ENCODE measurements at regions not wholly inside any gene's neighbourhood (a gene's known extent, or its start where the extent isn't known, plus 50 kb on each side); places are given as distances from the start of the nearest gene placed in this dataset.

DNA sequence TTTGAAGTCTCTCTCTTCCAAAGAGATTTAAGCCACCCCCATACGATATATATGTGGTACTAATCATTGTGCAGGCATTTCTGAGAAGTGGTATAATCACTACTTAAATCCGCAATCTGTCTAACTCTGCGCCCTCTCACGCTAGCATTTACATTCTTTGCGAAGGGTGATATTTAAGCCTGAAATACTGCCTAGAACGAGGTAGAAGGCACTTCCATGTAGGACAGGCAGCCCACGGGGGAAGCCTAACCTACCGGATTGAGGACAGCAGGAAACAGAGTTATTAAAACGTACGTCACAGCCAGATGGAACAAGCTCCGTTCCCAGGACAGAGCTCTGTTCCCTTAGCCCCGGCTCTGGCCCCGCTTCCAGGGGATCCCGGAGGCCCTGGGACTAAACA is 59.3 kb upstream of the ECHDC3 start:
- TF ChIP-seq, protein P1, sequence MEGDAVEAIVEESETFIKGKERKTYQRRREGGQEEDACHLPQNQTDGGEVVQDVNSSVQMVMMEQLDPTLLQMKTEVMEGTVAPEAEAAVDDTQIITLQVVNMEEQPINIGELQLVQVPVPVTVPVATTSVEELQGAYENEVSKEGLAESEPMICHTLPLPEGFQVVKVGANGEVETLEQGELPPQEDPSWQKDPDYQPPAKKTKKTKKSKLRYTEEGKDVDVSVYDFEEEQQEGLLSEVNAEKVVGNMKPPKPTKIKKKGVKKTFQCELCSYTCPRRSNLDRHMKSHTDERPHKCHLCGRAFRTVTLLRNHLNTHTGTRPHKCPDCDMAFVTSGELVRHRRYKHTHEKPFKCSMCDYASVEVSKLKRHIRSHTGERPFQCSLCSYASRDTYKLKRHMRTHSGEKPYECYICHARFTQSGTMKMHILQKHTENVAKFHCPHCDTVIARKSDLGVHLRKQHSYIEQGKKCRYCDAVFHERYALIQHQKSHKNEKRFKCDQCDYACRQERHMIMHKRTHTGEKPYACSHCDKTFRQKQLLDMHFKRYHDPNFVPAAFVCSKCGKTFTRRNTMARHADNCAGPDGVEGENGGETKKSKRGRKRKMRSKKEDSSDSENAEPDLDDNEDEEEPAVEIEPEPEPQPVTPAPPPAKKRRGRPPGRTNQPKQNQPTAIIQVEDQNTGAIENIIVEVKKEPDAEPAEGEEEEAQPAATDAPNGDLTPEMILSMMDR (conservative IDR thresholded peaks at IDR 0.05) = no peak
- H3K27me3 Mint-ChIP-seq (ENCODE audit: insufficient read depth) = peaks cover 7% of the 10 kb centered on the region
- no peaks in the 10 kb centered on the region for H3K9me3 ChIP-seq (ENCODE audit: control insufficient read depth, low read length)
- H3K4me3 Mint-ChIP-seq = no peak overlapping the region
- no peaks in the 10 kb centered on the region for H3K36me3 ChIP-seq (ENCODE audit: control insufficient read depth, insufficient read depth, low read length)
- no peak overlapping the region for H3K4me3 ChIP-seq (ENCODE audit: low read length)
- DNase-seq = no peak
- H3K27ac ChIP-seq (ENCODE audit: low read depth, low read length) = no peak overlapping the region
- no peaks in the 10 kb centered on the region for H3K36me3 Mint-ChIP-seq (ENCODE audit: low read depth)
- 86 to 92% methylated on average over 12 to 14 of the region's 14 CpGs for WGBS, 2 experiments (ENCODE audit: insufficient coverage in 1 of 2, insufficient read length in 1 of 2)
- H3K9me3 Mint-ChIP-seq = no peaks in the 10 kb centered on the region
- peaks cover 8% of the 10 kb centered on the region for H3K4me1 Mint-ChIP-seq
- no peak overlapping the region for H3K9ac ChIP-seq (ENCODE audit: extremely low read depth, low read length, poor library complexity, severe bottlenecking)
- peaks cover 5% of the 10 kb centered on the region for H3K4me1 ChIP-seq (ENCODE audit: control insufficient read depth, insufficient read depth, low read length)
- no peak overlapping the region for H3K27ac Mint-ChIP-seq
- H3K27me3 ChIP-seq (ENCODE audit: control insufficient read depth, insufficient read depth, low read length, poor library complexity, severe bottlenecking) = peaks cover 5% of the 10 kb centered on the region

DNA sequence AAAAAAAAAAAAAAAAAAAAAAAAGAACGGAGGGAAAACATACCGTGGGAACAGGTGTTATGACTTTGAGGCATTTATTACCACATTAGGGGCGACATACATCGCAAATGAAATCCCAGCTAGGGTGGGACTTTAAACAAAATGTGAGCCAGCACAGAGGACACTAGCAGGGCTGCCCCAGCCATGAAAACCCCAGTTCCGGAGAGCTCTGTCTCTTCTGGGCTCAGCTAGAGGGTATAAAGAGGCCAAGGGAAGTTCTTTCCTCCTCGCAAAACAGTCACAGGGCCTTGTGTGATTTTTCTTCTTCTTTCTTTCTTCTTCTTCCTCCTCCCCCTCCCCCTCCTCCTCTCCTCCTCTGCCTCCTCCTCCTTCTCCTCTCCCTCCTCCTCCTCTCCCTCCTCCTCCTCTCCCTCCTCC is 59.9 kb upstream of the ECHDC3 start:
- Mint-ChIP-seq H3K36me3 (ENCODE audit: low read depth) (no peaks in the 10 kb centered on the region), H3K9me3 (no peaks in the 10 kb centered on the region), H3K27ac (no peak overlapping the region), H3K4me3 (no peak overlapping the region), H3K4me1 (peaks cover 8% of the 10 kb centered on the region), H3K27me3 (ENCODE audit: insufficient read depth) (peaks cover 7% of the 10 kb centered on the region)
- Histone ChIP-seq H3K27ac (ENCODE audit: low read depth, low read length) (no peak overlapping the region), H3K27me3 (ENCODE audit: control insufficient read depth, insufficient read depth, low read length, poor library complexity, severe bottlenecking) (peaks cover 5% of the 10 kb centered on the region), H3K4me1 (ENCODE audit: control insufficient read depth, insufficient read depth, low read length) (peaks cover 5% of the 10 kb centered on the region), H3K9me3 (ENCODE audit: control insufficient read depth, low read length) (no peaks in the 10 kb centered on the region), H3K4me3 (ENCODE audit: low read length) (no peak overlapping the region), H3K9ac (ENCODE audit: extremely low read depth, low read length, poor library complexity, severe bottlenecking) (no peak overlapping the region), H3K36me3 (ENCODE audit: control insufficient read depth, insufficient read depth, low read length) (no peaks in the 10 kb centered on the region)
- TF ChIP-seq, protein P1 (conservative IDR thresholded peaks at IDR 0.05) = no peak
- no peak for DNase-seq
- WGBS, 2 experiments (ENCODE audit: insufficient coverage in 1 of 2, insufficient read length in 1 of 2) = 78 to 88% methylated on average over 5 to 6 of the region's 6 CpGs

GRCh38 chr10:11680496-11680895 is 61.7 kb upstream of the ECHDC3 start:
- Histone ChIP-seq H3K4me1 (ENCODE audit: control insufficient read depth, insufficient read depth, low read length) (peaks cover 5% of the 10 kb centered on the region), H3K9me3 (ENCODE audit: control insufficient read depth, low read length) (no peaks in the 10 kb centered on the region), H3K9ac (ENCODE audit: extremely low read depth, low read length, poor library complexity, severe bottlenecking) (no peak overlapping the region), H3K27me3 (ENCODE audit: control insufficient read depth, insufficient read depth, low read length, poor library complexity, severe bottlenecking) (peaks cover 5% of the 10 kb centered on the region), H3K4me3 (ENCODE audit: low read length) (no peak overlapping the region), H3K27ac (ENCODE audit: low read depth, low read length) (no peak overlapping the region), H3K36me3 (ENCODE audit: control insufficient read depth, insufficient read depth, low read length) (no peaks in the 10 kb centered on the region)
- Mint-ChIP-seq H3K27ac (no peak overlapping the region), H3K4me1 (peaks cover 6% of the 10 kb centered on the region), H3K36me3 (ENCODE audit: low read depth) (no peaks in the 10 kb centered on the region), H3K9me3 (no peaks in the 10 kb centered on the region), H3K27me3 (ENCODE audit: insufficient read depth) (peaks cover 7% of the 10 kb centered on the region), H3K4me3 (no peak overlapping the region)
- no peak for DNase-seq
- 95 to 96% methylated on average over 6 of the region's 6 CpGs for WGBS, 2 experiments (ENCODE audit: insufficient coverage in 1 of 2, insufficient read length in 1 of 2)
- TF ChIP-seq, protein P1 (conservative IDR thresholded peaks at IDR 0.05) = no peak
